ENCODE measurements at regions not wholly inside any gene's neighbourhood (a gene's known extent, or its start where the extent isn't known, plus 50 kb on each side); places are given as distances from the start of the nearest gene placed in this dataset.
"Not testable (repeated sequence)": the region's sequence is repeated elsewhere in the genome, so short reads cannot be mapped to it uniquely, and the experiment has no call there.

DNA sequence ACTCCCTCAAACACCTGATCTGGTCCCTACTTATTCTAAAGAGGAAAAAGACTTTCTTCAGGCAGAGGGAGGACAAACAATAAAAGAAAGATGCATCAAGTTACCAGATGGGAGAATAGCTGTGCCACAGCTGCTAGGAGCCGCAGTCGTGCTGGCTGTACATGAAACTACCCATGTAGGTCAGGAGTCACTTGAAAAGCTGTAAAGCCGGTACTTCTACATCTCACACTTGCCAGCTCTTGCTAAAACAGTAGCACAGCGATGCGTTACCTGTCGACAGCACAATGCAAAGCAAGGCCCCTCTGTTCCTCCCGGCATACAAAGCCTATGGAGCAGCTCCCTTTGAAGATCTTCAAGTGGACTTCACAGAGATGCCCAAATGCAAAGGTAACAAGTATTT, 65.1 kb upstream of the MAGEC2 start:
- H3K36me3 ChIP-seq (ENCODE audit: control insufficient read depth in 2 of 2, insufficient read depth in 1 of 2, low read length in 2 of 2); H3K4me1 ChIP-seq (ENCODE audit: control insufficient read depth, insufficient read depth, low read length); H3K4me3 ChIP-seq (ENCODE audit: low read depth, low read length); POLR2A ChIA-PET; H3K9me3 ChIP-seq (ENCODE audit: control insufficient read depth, insufficient read depth, low read depth, low read length); H3K27ac ChIP-seq (ENCODE audit: extremely low read depth, low read depth, low read length): not testable (repeated sequence)
- CTCF ChIA-PET = interaction anchor here (0.7 kb wide), 1 partner anchor 23 kb away, joined by 3 read pairs; no protein-coding TSS in a partner anchor

DNA sequence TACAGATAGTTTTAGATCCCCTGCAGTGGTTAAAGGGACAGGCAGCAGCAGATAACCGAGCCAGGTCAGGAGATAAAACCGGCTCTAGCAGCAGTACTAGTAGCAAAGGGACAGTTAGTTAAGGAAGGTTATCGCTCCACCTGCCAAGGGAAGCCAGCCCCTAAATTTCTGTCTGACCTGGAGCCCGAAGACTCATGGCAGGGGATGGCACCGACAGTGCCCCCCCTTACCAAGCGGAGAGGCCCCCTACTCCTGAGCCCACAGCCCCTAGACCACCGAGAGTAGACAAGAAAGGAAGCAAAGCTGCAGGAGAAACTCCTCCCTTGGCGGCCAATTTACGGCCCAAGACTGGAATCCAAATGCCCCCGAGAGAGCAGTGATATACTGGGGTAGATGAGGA, 61.3 kb upstream of the MAGEC2 start:
- ChIA-PET CTCF (no interaction called here), POLR2A (no interaction called here)
- Histone ChIP-seq H3K36me3 (ENCODE audit: control insufficient read depth in 2 of 2, insufficient read depth in 1 of 2, low read length in 2 of 2) (no peaks in the 10 kb centered on the region), H3K4me1 (ENCODE audit: control insufficient read depth, insufficient read depth, low read length) (no peaks in the 10 kb centered on the region), H3K27ac (ENCODE audit: extremely low read depth, low read depth, low read length) (no peak overlapping the region), H3K4me3 (ENCODE audit: low read depth, low read length) (no peak overlapping the region), H3K9me3 (ENCODE audit: control insufficient read depth, insufficient read depth, low read depth, low read length) (no peaks in the 10 kb centered on the region)
- TF ChIP-seq ZNF76 (tag by site-specific recombination; IDR thresholded peaks at IDR 0.05; ENCODE audit: borderline replicate concordance, low read depth) = no peak
- TF ChIP-seq, protein P1, sequence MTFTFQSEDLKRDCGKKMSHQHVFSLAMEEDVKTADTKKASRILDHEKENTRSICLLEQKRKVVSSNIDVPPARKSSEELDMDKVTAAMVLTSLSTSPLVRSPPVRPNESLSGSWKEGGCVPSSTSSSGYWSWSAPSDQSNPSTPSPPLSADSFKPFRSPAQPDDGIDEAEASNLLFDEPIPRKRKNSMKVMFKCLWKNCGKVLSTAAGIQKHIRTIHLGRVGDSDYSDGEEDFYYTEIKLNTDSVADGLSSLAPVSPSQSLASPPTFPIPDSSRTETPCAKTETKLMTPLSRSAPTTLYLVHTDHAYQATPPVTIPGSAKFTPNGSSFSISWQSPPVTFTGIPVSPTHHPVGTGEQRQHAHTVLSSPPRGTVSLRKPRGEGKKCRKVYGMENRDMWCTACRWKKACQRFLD (tag by site-specific recombination; IDR thresholded peaks at IDR 0.05) = no peak
- TF ChIP-seq, protein P2, sequence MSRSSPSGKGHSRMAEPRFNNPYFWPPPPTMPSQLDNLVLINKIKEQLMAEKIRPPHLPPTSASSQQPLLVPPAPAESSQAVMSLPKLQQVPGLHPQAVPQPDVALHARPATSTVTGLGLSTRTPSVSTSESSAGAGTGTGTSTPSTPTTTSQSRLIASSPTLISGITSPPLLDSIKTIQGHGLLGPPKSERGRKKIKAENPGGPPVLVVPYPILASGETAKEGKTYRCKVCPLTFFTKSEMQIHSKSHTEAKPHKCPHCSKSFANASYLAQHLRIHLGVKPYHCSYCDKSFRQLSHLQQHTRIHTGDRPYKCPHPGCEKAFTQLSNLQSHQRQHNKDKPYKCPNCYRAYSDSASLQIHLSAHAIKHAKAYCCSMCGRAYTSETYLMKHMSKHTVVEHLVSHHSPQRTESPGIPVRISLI (tag by site-specific recombination; IDR thresholded peaks at IDR 0.05) = no peak
- no peak for TF ChIP-seq ZNF560 (tag by site-specific recombination; IDR thresholded peaks at IDR 0.05; ENCODE audit: borderline replicate concordance)
- no peak for TF ChIP-seq WT1 (tag by site-specific recombination; IDR thresholded peaks at IDR 0.05)
- TF ChIP-seq ZNF610 (tag by site-specific recombination; IDR thresholded peaks at IDR 0.05; ENCODE audit: borderline replicate concordance) = no peak
- TF ChIP-seq SP3 (tag by site-specific recombination; IDR thresholded peaks at IDR 0.05) = no peak
- TF ChIP-seq, protein P3, sequence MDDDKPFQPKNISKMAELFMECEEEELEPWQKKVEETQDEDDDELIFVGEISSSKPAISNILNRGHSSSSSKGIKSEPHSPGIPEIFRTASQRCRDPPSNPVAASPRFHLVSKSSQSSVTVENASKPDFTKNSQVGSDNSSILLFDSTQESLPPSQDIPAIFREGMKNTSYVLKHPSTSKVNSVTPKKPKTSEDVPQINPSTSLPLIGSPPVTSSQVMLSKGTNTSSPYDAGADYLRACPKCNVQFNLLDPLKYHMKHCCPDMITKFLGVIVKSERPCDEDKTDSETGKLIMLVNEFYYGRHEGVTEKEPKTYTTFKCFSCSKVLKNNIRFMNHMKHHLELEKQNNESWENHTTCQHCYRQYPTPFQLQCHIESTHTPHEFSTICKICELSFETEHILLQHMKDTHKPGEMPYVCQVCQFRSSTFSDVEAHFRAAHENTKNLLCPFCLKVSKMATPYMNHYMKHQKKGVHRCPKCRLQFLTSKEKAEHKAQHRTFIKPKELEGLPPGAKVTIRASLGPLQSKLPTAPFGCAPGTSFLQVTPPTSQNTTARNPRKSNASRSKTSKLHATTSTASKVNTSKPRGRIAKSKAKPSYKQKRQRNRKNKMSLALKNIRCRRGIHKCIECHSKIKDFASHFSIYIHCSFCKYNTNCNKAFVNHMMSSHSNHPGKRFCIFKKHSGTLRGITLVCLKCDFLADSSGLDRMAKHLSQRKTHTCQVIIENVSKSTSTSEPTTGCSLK (tag by site-specific recombination; IDR thresholded peaks at IDR 0.05) = no peak
- TF ChIP-seq, protein P4, sequence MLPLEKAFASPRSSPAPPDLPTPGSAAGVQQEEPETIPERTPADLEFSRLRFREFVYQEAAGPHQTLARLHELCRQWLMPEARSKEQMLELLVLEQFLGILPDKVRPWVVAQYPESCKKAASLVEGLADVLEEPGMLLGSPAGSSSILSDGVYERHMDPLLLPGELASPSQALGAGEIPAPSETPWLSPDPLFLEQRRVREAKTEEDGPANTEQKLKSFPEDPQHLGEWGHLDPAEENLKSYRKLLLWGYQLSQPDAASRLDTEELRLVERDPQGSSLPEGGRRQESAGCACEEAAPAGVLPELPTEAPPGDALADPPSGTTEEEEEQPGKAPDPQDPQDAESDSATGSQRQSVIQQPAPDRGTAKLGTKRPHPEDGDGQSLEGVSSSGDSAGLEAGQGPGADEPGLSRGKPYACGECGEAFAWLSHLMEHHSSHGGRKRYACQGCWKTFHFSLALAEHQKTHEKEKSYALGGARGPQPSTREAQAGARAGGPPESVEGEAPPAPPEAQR (tag by site-specific recombination; IDR thresholded peaks at IDR 0.05) = no peak
- TF ChIP-seq ZNF549 (tag by site-specific recombination; IDR thresholded peaks at IDR 0.05) = no peak
- TF ChIP-seq CTCF (tag by site-specific recombination; IDR thresholded peaks at IDR 0.05) = no peak
- no peak for TF ChIP-seq ZNF555 (tag by site-specific recombination; conservative IDR thresholded peaks at IDR 0.05)
- TF ChIP-seq ZNF311 (tag by site-specific recombination; IDR thresholded peaks at IDR 0.05; ENCODE audit: borderline replicate concordance) = no peak
- no peak for TF ChIP-seq KLF8 (tag by site-specific recombination; IDR thresholded peaks at IDR 0.05)
- TF ChIP-seq, protein P5, sequence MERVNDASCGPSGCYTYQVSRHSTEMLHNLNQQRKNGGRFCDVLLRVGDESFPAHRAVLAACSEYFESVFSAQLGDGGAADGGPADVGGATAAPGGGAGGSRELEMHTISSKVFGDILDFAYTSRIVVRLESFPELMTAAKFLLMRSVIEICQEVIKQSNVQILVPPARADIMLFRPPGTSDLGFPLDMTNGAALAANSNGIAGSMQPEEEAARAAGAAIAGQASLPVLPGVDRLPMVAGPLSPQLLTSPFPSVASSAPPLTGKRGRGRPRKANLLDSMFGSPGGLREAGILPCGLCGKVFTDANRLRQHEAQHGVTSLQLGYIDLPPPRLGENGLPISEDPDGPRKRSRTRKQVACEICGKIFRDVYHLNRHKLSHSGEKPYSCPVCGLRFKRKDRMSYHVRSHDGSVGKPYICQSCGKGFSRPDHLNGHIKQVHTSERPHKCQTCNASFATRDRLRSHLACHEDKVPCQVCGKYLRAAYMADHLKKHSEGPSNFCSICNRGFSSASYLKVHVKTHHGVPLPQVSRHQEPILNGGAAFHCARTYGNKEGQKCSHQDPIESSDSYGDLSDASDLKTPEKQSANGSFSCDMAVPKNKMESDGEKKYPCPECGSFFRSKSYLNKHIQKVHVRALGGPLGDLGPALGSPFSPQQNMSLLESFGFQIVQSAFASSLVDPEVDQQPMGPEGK (tag by site-specific recombination; IDR thresholded peaks at IDR 0.05) = no peak
- TF ChIP-seq, protein P6, sequence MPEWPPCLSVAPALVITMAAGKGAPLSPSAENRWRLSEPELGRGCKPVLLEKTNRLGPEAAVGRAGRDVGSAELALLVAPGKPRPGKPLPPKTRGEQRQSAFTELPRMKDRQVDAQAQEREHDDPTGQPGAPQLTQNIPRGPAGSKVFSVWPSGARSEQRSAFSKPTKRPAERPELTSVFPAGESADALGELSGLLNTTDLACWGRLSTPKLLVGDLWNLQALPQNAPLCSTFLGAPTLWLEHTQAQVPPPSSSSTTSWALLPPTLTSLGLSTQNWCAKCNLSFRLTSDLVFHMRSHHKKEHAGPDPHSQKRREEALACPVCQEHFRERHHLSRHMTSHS (tag by site-specific recombination; IDR thresholded peaks at IDR 0.05) = no peak
- TF ChIP-seq ZNF664 (tag by site-specific recombination; IDR thresholded peaks at IDR 0.05) = no peak
- TF ChIP-seq ZNF510 (tag by site-specific recombination; IDR thresholded peaks at IDR 0.05; ENCODE audit: insufficient replicate concordance) = no peak
- no peak for TF ChIP-seq ZNF37A (tag by site-specific recombination; IDR thresholded peaks at IDR 0.05)

- H3K4me3 ChIP-seq (ENCODE audit: low read depth, low read length); H3K27ac ChIP-seq (ENCODE audit: extremely low read depth, low read depth, low read length); H3K4me1 ChIP-seq (ENCODE audit: control insufficient read depth, insufficient read depth, low read length); POLR2A ChIA-PET; CTCF ChIA-PET; H3K36me3 ChIP-seq (ENCODE audit: control insufficient read depth in 2 of 2, insufficient read depth in 1 of 2, low read length in 2 of 2); H3K9me3 ChIP-seq (ENCODE audit: control insufficient read depth, insufficient read depth, low read depth, low read length): not testable (repeated sequence)
Measured at GRCh38 chrX:142265549-142265948, 60.5 kb upstream of the MAGEC2 start.
